ENCODE measurements at regions not wholly inside any gene's neighbourhood (a gene's known extent, or its start where the extent isn't known, plus 50 kb on each side); places are given as distances from the start of the nearest gene placed in this dataset.

DNA sequence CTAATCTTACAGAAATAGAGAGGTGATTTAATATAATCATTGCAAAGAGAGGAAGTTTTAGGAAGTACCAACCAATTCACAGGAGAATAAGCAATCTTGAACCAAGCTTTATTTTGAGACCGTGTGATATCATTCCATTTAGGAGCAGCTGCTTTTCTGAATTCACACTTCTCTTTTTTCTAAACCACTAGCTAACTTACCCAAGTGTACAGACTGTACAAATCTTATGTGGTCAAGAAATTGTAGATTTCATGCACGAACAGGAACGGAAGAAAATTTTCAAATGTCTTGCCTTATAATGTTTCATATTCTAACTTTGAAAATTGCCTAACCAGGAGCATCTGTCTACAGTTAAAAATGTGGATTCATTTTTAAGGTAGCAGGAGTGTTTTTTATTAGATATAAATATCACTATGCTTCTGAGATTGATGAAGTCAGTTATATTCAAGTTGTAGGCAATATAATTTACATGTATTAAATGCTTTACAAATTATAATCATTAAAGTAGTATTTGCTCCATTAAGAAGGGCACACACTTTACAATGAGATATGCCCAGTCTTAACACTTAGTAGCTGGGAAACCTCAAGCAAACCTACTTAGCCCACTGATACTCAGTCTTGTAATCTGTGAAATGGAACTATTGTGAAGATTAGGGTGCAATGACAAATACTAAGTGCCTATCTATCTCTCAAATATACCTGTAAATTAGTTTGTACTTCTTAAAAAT lies 86.7 kb upstream of the FOXN2 start:
- no peaks in the 10 kb centered on the region for H3K9me3 ChIP-seq (ENCODE audit: low read depth)
- no peaks in the 10 kb centered on the region for H3K4me1 ChIP-seq (ENCODE audit: insufficient read depth)
- TF ChIP-seq EZH2phosphoT487 (IDR thresholded peaks at IDR 0.05; ENCODE audit: low read depth, severe bottlenecking, unreplicated experiment) (no peak), EZH2 (IDR thresholded peaks at IDR 0.05; ENCODE audit: borderline replicate concordance) (no peak)
- TF ChIP-seq, protein P1, sequence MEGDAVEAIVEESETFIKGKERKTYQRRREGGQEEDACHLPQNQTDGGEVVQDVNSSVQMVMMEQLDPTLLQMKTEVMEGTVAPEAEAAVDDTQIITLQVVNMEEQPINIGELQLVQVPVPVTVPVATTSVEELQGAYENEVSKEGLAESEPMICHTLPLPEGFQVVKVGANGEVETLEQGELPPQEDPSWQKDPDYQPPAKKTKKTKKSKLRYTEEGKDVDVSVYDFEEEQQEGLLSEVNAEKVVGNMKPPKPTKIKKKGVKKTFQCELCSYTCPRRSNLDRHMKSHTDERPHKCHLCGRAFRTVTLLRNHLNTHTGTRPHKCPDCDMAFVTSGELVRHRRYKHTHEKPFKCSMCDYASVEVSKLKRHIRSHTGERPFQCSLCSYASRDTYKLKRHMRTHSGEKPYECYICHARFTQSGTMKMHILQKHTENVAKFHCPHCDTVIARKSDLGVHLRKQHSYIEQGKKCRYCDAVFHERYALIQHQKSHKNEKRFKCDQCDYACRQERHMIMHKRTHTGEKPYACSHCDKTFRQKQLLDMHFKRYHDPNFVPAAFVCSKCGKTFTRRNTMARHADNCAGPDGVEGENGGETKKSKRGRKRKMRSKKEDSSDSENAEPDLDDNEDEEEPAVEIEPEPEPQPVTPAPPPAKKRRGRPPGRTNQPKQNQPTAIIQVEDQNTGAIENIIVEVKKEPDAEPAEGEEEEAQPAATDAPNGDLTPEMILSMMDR (IDR thresholded peaks at IDR 0.05; ENCODE audit: poor library complexity): no peak
- no peaks in the 10 kb centered on the region for H3K79me2 ChIP-seq
- no peak overlapping the region for H3K27ac ChIP-seq
- WGBS (ENCODE audit: low lambda C conversion rate, missing lambda C conversion rate): 90% methylated on average over 3 of the region's 3 CpGs
- no peaks in the 10 kb centered on the region for H3K36me3 ChIP-seq (replicated peaks; ENCODE audit: insufficient read depth, low read depth)
- no peaks in the 10 kb centered on the region for H3K9me2 ChIP-seq (replicated peaks; ENCODE audit: insufficient read depth)
- no peak overlapping the region for H2AFZ ChIP-seq
- H3K27me3 ChIP-seq: no peaks in the 10 kb centered on the region
- no peak for DNase-seq (ENCODE audit: low spot score)
- H4K20me1 ChIP-seq (ENCODE audit: insufficient read depth, poor library complexity, severe bottlenecking): no peaks in the 10 kb centered on the region
- H3K4me2 ChIP-seq: no peak overlapping the region
- no peak overlapping the region for H3K4me3 ChIP-seq

DNA sequence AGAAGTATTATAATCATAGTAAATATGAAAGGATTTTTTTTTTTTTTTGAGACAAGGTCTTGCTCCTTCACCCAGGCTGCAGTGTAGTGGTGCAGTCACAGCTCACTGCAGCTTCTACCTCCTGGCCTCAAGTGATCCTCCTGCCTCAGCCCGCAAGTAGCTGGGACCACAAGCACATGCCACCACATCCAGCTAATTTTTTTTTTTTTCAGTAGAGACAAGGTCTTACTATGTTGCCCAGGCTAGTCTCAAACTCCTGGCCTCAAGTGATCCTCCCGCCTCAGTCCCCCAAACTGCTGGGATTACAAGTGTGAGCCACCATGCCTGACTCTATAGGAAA lies 86.2 kb upstream of the FOXN2 start:
- no peak overlapping the region for H2AFZ ChIP-seq
- no peaks in the 10 kb centered on the region for H3K9me2 ChIP-seq (replicated peaks; ENCODE audit: insufficient read depth)
- TF ChIP-seq EZH2 (IDR thresholded peaks at IDR 0.05; ENCODE audit: borderline replicate concordance) (no peak), EZH2phosphoT487 (IDR thresholded peaks at IDR 0.05; ENCODE audit: low read depth, severe bottlenecking, unreplicated experiment) (no peak)
- TF ChIP-seq, protein P1 (IDR thresholded peaks at IDR 0.05; ENCODE audit: poor library complexity): no peak
- no peaks in the 10 kb centered on the region for H3K79me2 ChIP-seq
- no peaks in the 10 kb centered on the region for H3K36me3 ChIP-seq (replicated peaks; ENCODE audit: insufficient read depth, low read depth)
- H3K27ac ChIP-seq: no peak overlapping the region
- no peaks in the 10 kb centered on the region for H4K20me1 ChIP-seq (ENCODE audit: insufficient read depth, poor library complexity, severe bottlenecking)
- no peak overlapping the region for H3K4me3 ChIP-seq
- no peak for DNase-seq (ENCODE audit: low spot score)
- H3K27me3 ChIP-seq: no peaks in the 10 kb centered on the region
- H3K4me2 ChIP-seq: no peak overlapping the region
- 100% methylated on average over 2 of the region's 2 CpGs for WGBS (ENCODE audit: low lambda C conversion rate, missing lambda C conversion rate)
- H3K9me3 ChIP-seq (ENCODE audit: low read depth): no peaks in the 10 kb centered on the region
- H3K4me1 ChIP-seq (ENCODE audit: insufficient read depth): no peaks in the 10 kb centered on the region

DNA sequence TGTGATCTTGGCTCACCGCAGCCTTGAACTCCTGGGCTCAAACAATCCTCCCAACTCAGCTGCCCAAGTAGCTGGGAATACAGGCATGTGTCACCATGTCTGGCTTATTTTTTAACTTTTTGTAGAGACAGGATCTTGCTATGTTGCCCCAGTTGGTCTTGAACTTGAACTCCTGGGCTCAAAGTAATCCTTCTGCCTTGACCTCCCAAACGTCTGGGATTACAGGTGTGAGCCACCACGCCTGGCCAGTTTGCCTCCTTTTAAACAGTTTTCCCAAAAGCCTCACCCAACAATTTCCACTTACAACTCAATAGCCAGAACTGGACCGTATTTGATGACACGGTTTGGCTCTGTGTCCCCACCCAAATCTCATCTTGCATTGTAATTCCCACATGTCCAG lies 85.4 kb upstream of the FOXN2 start:
- H3K4me1 ChIP-seq (ENCODE audit: insufficient read depth): no peaks in the 10 kb centered on the region
- TF ChIP-seq EZH2phosphoT487 (IDR thresholded peaks at IDR 0.05; ENCODE audit: low read depth, severe bottlenecking, unreplicated experiment) (no peak), EZH2 (IDR thresholded peaks at IDR 0.05; ENCODE audit: borderline replicate concordance) (no peak)
- TF ChIP-seq, protein P1 (IDR thresholded peaks at IDR 0.05; ENCODE audit: poor library complexity): no peak
- H3K4me2 ChIP-seq: no peak overlapping the region
- no peaks in the 10 kb centered on the region for H3K27me3 ChIP-seq
- H3K9me3 ChIP-seq (ENCODE audit: low read depth): no peaks in the 10 kb centered on the region
- H3K4me3 ChIP-seq: no peak overlapping the region
- H3K27ac ChIP-seq: no peak overlapping the region
- no peak for DNase-seq (ENCODE audit: low spot score)
- 96% methylated on average over 5 of the region's 5 CpGs for WGBS (ENCODE audit: low lambda C conversion rate, missing lambda C conversion rate)
- no peaks in the 10 kb centered on the region for H3K36me3 ChIP-seq (replicated peaks; ENCODE audit: insufficient read depth, low read depth)
- no peaks in the 10 kb centered on the region for H3K9me2 ChIP-seq (replicated peaks; ENCODE audit: insufficient read depth)
- H4K20me1 ChIP-seq (ENCODE audit: insufficient read depth, poor library complexity, severe bottlenecking): no peaks in the 10 kb centered on the region
- no peak overlapping the region for H2AFZ ChIP-seq
- H3K79me2 ChIP-seq: no peaks in the 10 kb centered on the region

All from hepatocyte (in vitro differentiated cells).